ENCODE measurements at regions not wholly inside any gene's neighbourhood (a gene's known extent, or its start where the extent isn't known, plus 50 kb on each side); places are given as distances from the start of the nearest gene placed in this dataset.

DNA sequence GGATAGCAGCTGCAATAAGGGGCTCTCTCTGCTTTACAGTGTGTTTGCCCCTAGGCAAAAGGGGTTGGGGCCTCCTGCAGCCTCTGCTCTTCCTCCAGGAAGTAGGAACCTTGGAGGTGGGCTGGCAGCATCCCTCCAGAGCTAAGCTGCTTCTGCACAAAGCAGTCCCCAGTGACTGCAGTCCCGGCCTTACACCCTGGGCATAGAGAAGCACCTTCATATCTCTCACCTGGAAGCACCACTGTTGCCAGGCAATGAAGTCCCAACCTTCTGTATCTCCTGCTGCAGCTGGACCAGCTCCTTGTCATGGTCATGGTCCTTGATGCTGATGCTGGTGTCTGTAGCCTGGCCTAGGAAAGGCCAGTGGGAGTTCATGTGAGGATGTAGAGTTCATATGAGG is 171.1 kb upstream of the TET2 start:
- DNase-seq (ENCODE audit: low spot score): no peak
- no peak overlapping the region for H3K27ac Mint-ChIP-seq (ENCODE audit: unreplicated experiment)
- H3K4me1 Mint-ChIP-seq (ENCODE audit: unreplicated experiment): no peaks in the 10 kb centered on the region
- no peaks in the 10 kb centered on the region for H3K9me3 Mint-ChIP-seq (ENCODE audit: unreplicated experiment)
- H3K4me3 Mint-ChIP-seq (ENCODE audit: unreplicated experiment): no peak overlapping the region
- TF ChIP-seq, protein P1, sequence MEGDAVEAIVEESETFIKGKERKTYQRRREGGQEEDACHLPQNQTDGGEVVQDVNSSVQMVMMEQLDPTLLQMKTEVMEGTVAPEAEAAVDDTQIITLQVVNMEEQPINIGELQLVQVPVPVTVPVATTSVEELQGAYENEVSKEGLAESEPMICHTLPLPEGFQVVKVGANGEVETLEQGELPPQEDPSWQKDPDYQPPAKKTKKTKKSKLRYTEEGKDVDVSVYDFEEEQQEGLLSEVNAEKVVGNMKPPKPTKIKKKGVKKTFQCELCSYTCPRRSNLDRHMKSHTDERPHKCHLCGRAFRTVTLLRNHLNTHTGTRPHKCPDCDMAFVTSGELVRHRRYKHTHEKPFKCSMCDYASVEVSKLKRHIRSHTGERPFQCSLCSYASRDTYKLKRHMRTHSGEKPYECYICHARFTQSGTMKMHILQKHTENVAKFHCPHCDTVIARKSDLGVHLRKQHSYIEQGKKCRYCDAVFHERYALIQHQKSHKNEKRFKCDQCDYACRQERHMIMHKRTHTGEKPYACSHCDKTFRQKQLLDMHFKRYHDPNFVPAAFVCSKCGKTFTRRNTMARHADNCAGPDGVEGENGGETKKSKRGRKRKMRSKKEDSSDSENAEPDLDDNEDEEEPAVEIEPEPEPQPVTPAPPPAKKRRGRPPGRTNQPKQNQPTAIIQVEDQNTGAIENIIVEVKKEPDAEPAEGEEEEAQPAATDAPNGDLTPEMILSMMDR (IDR thresholded peaks at IDR 0.05; ENCODE audit: unreplicated experiment): no peak
- H3K27me3 Mint-ChIP-seq (ENCODE audit: unreplicated experiment): peaks cover 3% of the 10 kb centered on the region
- no peaks in the 10 kb centered on the region for H3K36me3 Mint-ChIP-seq (ENCODE audit: low read depth, unreplicated experiment)

DNA sequence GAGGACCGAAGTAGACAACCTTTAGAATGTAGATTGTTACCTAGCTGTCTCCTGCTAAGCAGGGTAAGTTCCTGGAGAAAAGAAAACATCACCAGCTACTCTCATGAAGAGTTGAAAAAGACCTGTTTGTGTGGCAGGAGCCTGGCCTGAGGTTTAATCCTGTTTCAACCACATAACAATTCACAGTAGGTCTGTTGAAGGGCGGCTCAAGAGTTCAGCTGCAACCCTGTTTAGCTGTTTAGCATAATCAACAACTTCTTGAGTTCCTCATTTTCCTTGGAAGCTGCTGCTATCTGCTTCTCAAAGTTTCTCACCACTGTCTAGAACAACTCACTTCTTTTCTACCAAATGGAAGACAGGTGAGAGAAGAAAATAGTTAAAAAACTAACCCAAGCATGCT is 170.4 kb upstream of the TET2 start:
- peaks cover 3% of the 10 kb centered on the region for H3K27me3 Mint-ChIP-seq (ENCODE audit: unreplicated experiment)

DNA sequence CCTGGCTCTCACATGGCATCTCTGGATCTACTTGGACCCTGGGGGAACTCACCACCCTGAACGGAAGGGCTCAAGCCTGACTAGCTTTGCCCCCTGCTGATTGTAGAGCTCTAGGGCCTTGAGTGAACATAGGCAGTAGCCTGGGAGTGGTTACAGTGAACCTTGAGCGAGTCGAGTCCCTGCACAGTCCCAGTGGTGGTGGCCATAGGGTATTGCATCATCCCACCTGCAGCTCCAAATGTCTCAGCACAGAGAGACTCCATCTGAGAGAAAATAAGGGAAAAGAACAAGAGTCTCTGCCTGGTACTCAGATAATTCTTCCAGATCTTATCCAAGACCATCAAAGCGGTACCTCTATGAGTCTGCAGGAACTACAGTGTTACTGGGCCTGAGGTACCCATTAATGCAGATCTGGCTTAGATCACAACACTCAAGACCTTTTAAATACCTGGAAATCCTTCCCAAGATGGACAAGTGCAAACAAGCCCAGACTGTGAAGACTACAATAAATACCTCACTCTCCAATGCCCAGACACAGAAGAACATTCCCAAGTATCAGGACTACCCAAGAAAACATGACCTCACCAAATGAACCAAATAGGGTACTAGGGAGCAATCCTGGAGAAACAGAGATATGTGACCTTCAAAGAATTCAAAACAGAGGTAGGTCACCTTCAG is 167.5 kb upstream of the TET2 start:
- DNase-seq (ENCODE audit: low spot score): no peak
- Mint-ChIP-seq H3K27ac (ENCODE audit: unreplicated experiment) (no peak overlapping the region), H3K4me3 (ENCODE audit: unreplicated experiment) (no peak overlapping the region), H3K27me3 (ENCODE audit: unreplicated experiment) (peaks cover 3% of the 10 kb centered on the region), H3K36me3 (ENCODE audit: low read depth, unreplicated experiment) (no peaks in the 10 kb centered on the region), H3K4me1 (ENCODE audit: unreplicated experiment) (no peaks in the 10 kb centered on the region), H3K9me3 (ENCODE audit: unreplicated experiment) (no peaks in the 10 kb centered on the region)
- TF ChIP-seq, protein P1 (IDR thresholded peaks at IDR 0.05; ENCODE audit: unreplicated experiment): no peak

More for the DNA sequence above, 170.4 kb upstream of the TET2 start:
- no peak for DNase-seq (ENCODE audit: low spot score)
- Mint-ChIP-seq H3K4me1 (ENCODE audit: unreplicated experiment) (no peaks in the 10 kb centered on the region), H3K9me3 (ENCODE audit: unreplicated experiment) (no peaks in the 10 kb centered on the region), H3K27ac (ENCODE audit: unreplicated experiment) (no peak overlapping the region), H3K36me3 (ENCODE audit: low read depth, unreplicated experiment) (no peaks in the 10 kb centered on the region), H3K4me3 (ENCODE audit: unreplicated experiment) (no peak overlapping the region)
- TF ChIP-seq, protein P1 (IDR thresholded peaks at IDR 0.05; ENCODE audit: unreplicated experiment): no peak

DNA sequence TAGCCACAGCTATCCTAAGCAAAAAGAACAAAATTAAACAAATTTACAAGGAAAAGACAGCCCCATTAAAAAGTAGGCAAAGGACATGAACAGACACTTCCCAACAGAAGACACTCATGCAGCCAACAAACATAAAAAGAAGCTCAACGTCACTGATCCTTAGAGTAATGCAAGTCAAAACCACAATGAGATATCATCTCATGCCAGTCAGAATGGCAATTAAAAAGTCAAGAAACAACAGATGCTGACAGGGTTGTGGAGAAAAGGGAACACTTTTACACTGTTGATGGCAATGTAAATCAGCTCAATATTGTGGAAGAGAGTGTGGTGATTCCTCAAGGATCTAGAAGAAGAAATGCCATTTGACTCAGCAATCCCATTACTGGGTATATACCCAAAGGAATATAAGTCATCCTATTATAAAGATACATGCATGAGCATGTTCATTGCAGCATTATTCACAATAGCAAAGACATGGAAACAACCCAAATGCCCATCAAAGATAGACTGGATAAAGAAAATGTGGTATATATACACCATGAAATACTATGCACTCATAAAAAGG is 163.0 kb upstream of the TET2 start:
- no peaks in the 10 kb centered on the region for H3K4me1 Mint-ChIP-seq (ENCODE audit: unreplicated experiment)
- no peaks in the 10 kb centered on the region for H3K36me3 Mint-ChIP-seq (ENCODE audit: low read depth, unreplicated experiment)
- TF ChIP-seq, protein P1 (IDR thresholded peaks at IDR 0.05; ENCODE audit: unreplicated experiment): no peak
- no peak for DNase-seq (ENCODE audit: low spot score)
- no peaks in the 10 kb centered on the region for H3K27me3 Mint-ChIP-seq (ENCODE audit: unreplicated experiment)
- H3K4me3 Mint-ChIP-seq (ENCODE audit: unreplicated experiment): no peak overlapping the region
- no peak overlapping the region for H3K27ac Mint-ChIP-seq (ENCODE audit: unreplicated experiment)
- no peaks in the 10 kb centered on the region for H3K9me3 Mint-ChIP-seq (ENCODE audit: unreplicated experiment)

DNA sequence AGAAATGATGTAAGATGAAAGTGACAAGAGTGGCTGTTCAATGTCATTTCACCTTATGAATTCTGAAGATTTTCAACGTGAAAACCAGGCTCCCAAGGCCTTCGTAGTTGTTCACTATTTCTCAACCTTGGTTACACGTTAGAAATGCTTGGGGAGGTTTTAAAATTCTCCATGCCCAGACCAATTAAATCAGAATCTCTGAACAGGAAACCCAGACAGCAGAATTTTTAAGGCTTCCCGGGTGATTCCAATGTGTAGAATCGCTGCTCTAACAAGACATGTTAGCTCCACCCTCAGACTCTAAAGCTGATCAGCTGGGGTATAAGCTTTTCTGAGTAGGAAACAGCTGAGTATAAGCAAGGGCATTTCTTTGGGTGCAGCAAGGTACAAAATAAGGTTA is 160.4 kb upstream of the TET2 start:
- no peaks in the 10 kb centered on the region for H3K27me3 Mint-ChIP-seq (ENCODE audit: unreplicated experiment)

More for the DNA sequence above, 160.4 kb upstream of the TET2 start:
- DNase-seq (ENCODE audit: low spot score): no peak
- Mint-ChIP-seq H3K27ac (ENCODE audit: unreplicated experiment) (no peak overlapping the region), H3K36me3 (ENCODE audit: low read depth, unreplicated experiment) (no peaks in the 10 kb centered on the region), H3K9me3 (ENCODE audit: unreplicated experiment) (no peaks in the 10 kb centered on the region), H3K4me1 (ENCODE audit: unreplicated experiment) (no peaks in the 10 kb centered on the region), H3K4me3 (ENCODE audit: unreplicated experiment) (no peak overlapping the region)
- TF ChIP-seq, protein P1 (IDR thresholded peaks at IDR 0.05; ENCODE audit: unreplicated experiment): no peak
